MM.1S (cell line): ENCODE measurements at regions not wholly inside any gene's neighbourhood (a gene's known extent, or its start where the extent isn't known, plus 50 kb on each side); places are given as distances from the start of the nearest gene placed in this dataset.

ENCODE experiments used
- DNase-seq: peaks from one replicate; pipeline ENCODE4 v3.0.0-alpha.2; 2015
- H2AFZ ChIP-seq: fragments of 300-600 bp; sonication (generic); 2 replicates; pipeline ENCODE4 v1.6.0; 2016; ENCODE audit warnings: antibody characterized with exemption, low read length
- H3F3A ChIP-seq: fragments of 300-600 bp; sonication (generic); 2 replicates; pipeline ENCODE4 v1.6.1; 2016; ENCODE audit warnings: mild to moderate bottlenecking, antibody characterized with exemption, low read length, moderate library complexity, mixed read lengths; ENCODE audit not compliant: insufficient read depth
- H3K27ac ChIP-seq: fragments of 300-600 bp; sonication (generic); 2 replicates; pipeline ENCODE4 v1.5.1; 2016; ENCODE audit warnings: mild to moderate bottlenecking, low read length
- H3K27me3 ChIP-seq: fragments of 300-600 bp; sonication (generic); replicated peaks from 2 replicates; pipeline ENCODE4 v1.6.0; 2016; ENCODE audit warnings: low read length; ENCODE audit not compliant: insufficient read depth
- H3K36me3 ChIP-seq: fragments of 300-600 bp; sonication (generic); replicated peaks from 2 replicates; pipeline ENCODE4 v1.6.1; 2016; ENCODE audit warnings: mild to moderate bottlenecking, low read length, mixed read lengths; ENCODE audit not compliant: insufficient read depth
- H3K4me1 ChIP-seq: fragments of 300-600 bp; sonication (generic); 2 replicates; pipeline ENCODE4 v1.6.1; 2016; ENCODE audit warnings: low read length, mixed read lengths
- H3K4me2 ChIP-seq: fragments of 300-600 bp; sonication (generic); 2 replicates; pipeline ENCODE4 v1.6.0; 2016; ENCODE audit warnings: low read depth, low read length
- H3K4me3 ChIP-seq: fragments of 300-600 bp; sonication (generic); 2 replicates; pipeline ENCODE4 v1.5.1; 2016; ENCODE audit warnings: low read length, mixed read lengths
- H3K79me2 ChIP-seq: fragments of 300-600 bp; sonication (generic); 2 replicates; pipeline ENCODE4 v1.6.1; 2016; ENCODE audit warnings: mixed run types, low read length, mixed read lengths
- H3K9ac ChIP-seq: fragments of 300-600 bp; sonication (generic); 2 replicates; pipeline ENCODE4 v1.6.1; 2016; ENCODE audit warnings: low read length, mixed read lengths
- H3K9me2 ChIP-seq: fragments of 300-600 bp; sonication (generic); replicated peaks from 2 replicates; pipeline ENCODE4 v1.6.1; 2016; ENCODE audit warnings: mild to moderate bottlenecking, low read length, mixed read lengths; ENCODE audit not compliant: insufficient read depth
- H3K9me3 ChIP-seq: fragments of 300-600 bp; sonication (generic); replicated peaks from 2 replicates; pipeline ENCODE4 v1.6.1; 2016; ENCODE audit warnings: mild to moderate bottlenecking, low read length, mixed read lengths; ENCODE audit not compliant: insufficient read depth
- H4K20me1 ChIP-seq: fragments of 300-600 bp; sonication (generic); 2 replicates; pipeline ENCODE4 v1.6.1; 2016; ENCODE audit warnings: mild to moderate bottlenecking, low read length, moderate library complexity, mixed read lengths; ENCODE audit not compliant: insufficient read depth
- CTCF ChIP-seq: fragments of 300-600 bp; sonication (generic); IDR thresholded peaks from 2 replicates; pipeline ENCODE4 v1.5.1; 2016; ENCODE audit warnings: antibody characterized with exemption, low read length, mixed read lengths
- EZH2 ChIP-seq: fragments of 300-600 bp; sonication (generic); optimal IDR thresholded peaks from 2 replicates; pipeline ENCODE3; 2017; ENCODE audit warnings: low read depth, mild to moderate bottlenecking, antibody characterized with exemption, low read length, mixed read lengths
- EZH2phosphoT487 ChIP-seq: fragments of 300-600 bp; sonication (generic); IDR thresholded peaks from 2 replicates; pipeline ENCODE4 v1.6.1; 2018; ENCODE audit warnings: antibody characterized with exemption, low read length

- H3F3A ChIP-seq = no peaks in the 10 kb centered on the region
- no peak overlapping the region for H3K4me3 ChIP-seq
- no peaks in the 10 kb centered on the region for H4K20me1 ChIP-seq
- no peak overlapping the region for H3K4me2 ChIP-seq
- no peak overlapping the region for H3K27ac ChIP-seq
- no peak overlapping the region for H2AFZ ChIP-seq
- H3K9me2 ChIP-seq = no peaks in the 10 kb centered on the region
- H3K9ac ChIP-seq = no peak overlapping the region
- no peaks in the 10 kb centered on the region for H3K79me2 ChIP-seq
- TF ChIP-seq EZH2 (no peak), EZH2phosphoT487 (no peak), CTCF (no peak)
- no peaks in the 10 kb centered on the region for H3K27me3 ChIP-seq
- H3K4me1 ChIP-seq = no peaks in the 10 kb centered on the region
- no peak for DNase-seq
- H3K9me3 ChIP-seq = no peaks in the 10 kb centered on the region
- no peaks in the 10 kb centered on the region for H3K36me3 ChIP-seq
Measured at GRCh38 chr2:16115881-16116830, 175.8 kb downstream of the MYCN start.

- Histone ChIP-seq H3K4me1 (no peaks in the 10 kb centered on the region), H3K27ac (no peak overlapping the region), H3K36me3 (no peaks in the 10 kb centered on the region), H4K20me1 (no peaks in the 10 kb centered on the region), H3K9me2 (no peaks in the 10 kb centered on the region), H3K4me2 (no peak overlapping the region), H3K4me3 (no peak overlapping the region), H3K9me3 (no peaks in the 10 kb centered on the region), H3F3A (no peaks in the 10 kb centered on the region), H3K27me3 (no peaks in the 10 kb centered on the region), H3K9ac (no peak overlapping the region), H2AFZ (no peak overlapping the region), H3K79me2 (no peaks in the 10 kb centered on the region)
- DNase-seq = no peak
- TF ChIP-seq CTCF (no peak), EZH2phosphoT487 (no peak), EZH2 (no peak)
Measured at GRCh38 chr2:16115291-16115690, 174.9 kb downstream of the MYCN start.

- Histone ChIP-seq H3K9me2 (no peaks in the 10 kb centered on the region), H3K79me2 (no peaks in the 10 kb centered on the region), H3K27ac (no peak overlapping the region), H3K4me1 (no peaks in the 10 kb centered on the region), H3K36me3 (no peaks in the 10 kb centered on the region), H2AFZ (no peak overlapping the region), H3F3A (no peaks in the 10 kb centered on the region), H3K9ac (no peak overlapping the region), H3K4me2 (no peak overlapping the region), H3K4me3 (no peak overlapping the region), H3K9me3 (no peaks in the 10 kb centered on the region), H3K27me3 (no peaks in the 10 kb centered on the region), H4K20me1 (no peaks in the 10 kb centered on the region)
- DNase-seq = no peak
- no peak for TF ChIP-seq CTCF
- TF ChIP-seq EZH2phosphoT487 = no peak
- TF ChIP-seq EZH2 = no peak
Measured at GRCh38 chr2:16114836-16115235, 174.5 kb downstream of the MYCN start.
